HG02852 (cell line): ENCODE measurements at regions not wholly inside any gene's neighbourhood (a gene's known extent, or its start where the extent isn't known, plus 50 kb on each side); places are given as distances from the start of the nearest gene placed in this dataset.

Source experiments
- ATAC-seq: cut with Tn5 transposase; IDR thresholded peaks from one replicate; pipeline ENCODE4 v1.9.1; 2021; ENCODE audit warnings: mild to moderate bottlenecking, moderate library complexity; ENCODE audit not compliant: unreplicated experiment

DNA sequence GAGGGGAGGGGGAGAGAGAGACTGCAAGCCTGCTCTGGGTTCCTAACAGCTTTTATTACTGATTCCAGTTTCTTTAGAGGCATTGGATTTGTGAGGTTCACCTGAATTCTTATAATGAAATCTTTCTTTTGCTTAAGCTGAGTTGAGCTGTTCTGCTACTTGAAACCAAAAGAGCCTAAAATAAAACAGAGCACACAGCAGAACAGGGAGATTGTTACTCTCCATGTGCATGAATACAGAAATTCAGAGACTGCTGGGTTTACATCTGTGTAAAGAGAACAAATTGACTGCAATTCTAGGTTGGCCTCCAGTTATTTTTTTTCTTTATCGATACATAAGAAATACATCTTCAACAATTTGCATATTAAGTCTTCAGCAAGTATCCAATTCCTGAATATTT, 168.8 kb upstream of the NRIP1 start:
- ATAC-seq, result no peak

DNA sequence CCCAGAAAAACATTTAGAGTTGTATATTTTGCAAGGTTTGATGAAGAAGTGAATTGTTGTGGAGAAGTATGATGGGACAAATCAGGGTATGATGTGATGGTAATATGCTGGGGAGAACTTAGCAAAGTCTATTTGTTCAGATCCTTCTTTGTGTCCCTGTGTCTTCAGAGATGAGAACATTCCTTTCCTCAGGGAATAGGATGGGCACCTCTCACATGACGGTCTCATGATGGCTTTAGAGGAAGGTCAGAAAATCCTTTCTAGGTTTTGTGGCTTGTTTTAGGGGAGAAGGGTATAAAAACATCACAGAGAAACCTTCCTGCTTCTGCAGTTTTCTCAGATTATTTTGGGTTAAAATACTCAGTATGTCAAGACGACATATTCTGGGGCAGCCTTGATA, 171.3 kb upstream of the NRIP1 start:
- no peak for ATAC-seq

DNA sequence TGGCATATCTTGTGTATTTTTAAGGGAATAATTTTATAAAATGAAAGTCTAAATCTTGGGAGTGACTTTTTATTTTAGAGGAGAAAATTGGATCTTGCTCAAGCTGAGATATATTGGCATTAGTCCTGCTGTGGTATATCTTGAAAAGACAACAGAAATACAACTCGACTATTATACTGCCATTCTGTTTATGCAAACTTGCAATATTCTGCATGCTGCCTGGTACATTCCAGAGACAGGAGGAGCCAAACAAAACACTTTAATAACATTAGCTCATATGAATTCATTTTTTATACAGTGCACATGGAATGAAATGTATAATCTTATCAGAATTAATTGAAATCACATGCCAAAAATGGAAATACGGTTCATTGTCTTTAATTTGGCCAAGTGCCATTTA, 176.0 kb upstream of the NRIP1 start:
- ATAC-seq, result no peak

DNA sequence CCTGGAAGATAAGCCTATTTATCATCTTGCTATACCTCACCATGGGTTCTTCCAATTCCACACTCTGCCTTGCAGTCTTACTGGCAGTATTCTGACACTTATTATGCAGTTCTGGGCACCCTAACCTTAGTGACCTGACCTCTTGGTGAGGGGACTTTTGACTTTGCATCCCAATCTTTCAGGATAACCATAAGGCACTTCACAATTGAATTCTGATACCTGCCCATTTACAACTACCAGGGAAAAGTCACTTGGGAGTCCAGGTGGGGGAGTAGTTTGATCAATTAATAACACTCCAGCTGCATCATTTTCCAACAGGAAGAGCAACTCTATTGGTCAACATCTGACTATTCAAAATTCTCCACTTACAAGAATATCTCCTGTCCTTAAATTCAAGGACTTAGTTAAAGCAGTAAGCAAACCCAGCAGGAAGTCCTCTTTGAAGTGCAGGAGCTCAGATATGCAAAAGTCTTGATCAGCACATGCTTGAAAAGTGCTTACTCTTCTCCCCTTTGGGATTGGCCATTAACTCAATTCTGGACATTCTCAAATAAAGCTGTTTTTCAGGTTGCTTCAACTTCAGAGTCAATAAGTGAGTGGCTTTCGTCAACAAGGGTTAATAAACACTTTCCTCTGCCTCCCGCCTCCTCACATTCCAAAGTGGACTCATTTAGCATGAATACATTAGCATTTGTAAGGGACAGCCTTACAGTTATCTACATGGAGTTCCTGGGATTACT, 177.4 kb upstream of the NRIP1 start:
- no peak for ATAC-seq

DNA sequence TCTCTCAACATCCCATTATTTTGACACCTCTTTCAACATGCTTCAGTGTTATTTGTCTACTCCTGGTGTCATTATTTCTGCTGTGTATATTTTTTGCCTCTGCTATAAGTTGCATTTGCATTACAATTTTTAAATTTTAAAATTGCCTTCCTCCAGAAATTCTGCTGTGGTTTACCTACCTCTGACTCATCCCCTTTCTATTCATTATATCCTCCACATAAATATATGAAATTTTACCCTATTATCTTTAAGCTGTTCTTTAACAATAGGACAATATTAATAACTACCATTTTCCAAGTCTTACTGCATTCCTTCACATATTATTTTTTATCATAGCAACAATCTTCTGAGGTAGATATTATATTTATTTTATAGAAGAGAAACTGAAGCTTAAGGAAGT, 178.1 kb upstream of the NRIP1 start:
- ATAC-seq, result no peak

DNA sequence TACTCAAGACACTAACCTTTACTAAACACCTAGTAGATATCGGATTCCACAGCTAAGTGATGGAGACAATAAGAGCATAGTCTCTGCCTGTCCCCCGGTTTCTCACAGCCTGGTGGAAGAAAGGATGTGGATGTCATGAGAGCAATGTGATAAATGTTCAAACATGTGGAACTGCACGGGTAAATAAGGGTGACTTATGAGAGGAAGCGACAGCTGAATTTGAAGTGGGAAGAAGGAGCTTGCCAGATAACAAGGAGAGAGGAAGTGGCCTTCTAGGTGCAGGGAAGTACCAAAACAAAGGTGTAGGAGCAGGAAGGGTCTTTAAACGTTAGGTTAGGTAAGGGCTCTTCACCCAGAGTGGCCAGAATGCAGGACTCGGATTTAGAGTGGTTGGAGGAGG, 178.6 kb upstream of the NRIP1 start:
- ATAC-seq, result no peak

DNA sequence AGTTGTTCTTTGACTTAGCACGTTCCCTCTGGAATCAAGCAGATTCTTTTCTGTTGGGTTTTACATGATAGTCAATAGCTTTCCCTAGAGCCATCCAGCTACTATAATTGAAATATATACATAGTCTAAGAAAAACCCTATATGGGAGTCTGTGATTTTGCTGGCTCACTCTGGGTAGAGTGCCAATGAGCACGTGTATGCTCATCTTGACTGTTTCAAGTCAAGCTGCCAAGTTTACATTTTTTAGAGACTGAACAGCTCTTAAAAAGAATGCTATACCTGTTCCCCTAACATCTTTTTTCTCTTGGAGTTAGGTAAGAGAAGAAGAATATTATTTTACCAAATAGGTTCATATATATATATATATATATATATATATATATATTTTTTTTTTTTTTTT, 182.8 kb upstream of the NRIP1 start:
- no peak for ATAC-seq

DNA sequence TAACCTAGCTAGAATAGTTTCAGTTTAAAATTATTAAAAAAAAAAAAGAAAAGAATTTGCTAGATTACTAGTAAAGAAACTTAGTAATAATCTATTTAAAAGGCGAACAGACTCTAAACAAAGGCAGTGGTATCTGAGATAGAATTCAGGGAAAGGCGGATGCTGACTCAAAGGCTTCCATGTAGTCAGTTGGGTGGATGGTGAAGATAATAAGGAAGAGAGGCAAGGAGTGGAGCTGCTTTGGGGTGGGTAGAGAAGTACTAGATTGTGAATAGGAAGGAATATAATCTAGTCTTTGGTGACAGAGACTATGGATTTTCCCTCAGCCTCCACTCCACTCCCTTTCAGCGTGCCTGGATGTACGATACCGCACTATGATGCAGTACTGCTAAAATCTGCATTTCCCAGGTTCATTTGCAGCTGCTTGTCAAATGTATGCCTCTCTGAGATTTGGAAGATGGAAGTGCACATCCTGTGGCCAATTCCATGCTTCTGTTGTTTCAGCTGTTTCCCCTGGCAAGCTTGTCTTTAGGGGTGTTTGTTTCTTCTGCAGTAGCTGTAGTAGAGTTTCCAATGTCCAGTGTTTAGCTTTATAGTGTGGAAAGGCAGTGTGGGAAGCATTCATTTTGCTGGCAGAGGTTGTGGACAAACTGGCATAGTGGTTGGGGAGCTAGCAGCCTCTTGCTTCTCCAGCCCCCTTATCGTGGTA, 184.6 kb upstream of the NRIP1 start:
- ATAC-seq, result no peak

DNA sequence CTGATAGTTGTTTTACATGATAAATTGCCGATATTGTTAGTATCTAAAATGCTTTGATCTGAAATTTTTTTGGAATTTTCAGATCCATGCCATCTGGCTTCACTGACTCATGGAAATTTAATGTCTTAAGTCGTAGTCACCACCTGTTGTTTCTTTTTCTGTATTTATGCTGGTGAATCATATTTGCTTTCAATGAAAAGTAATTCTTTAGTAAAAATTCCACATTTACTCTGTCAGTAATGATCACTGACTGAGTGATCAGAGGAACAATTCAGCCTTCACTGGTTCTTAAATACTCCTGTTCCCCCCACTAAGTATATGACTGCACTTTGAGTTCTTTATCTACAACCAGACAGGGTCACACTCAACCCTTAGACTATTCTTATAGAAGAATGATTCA, 185.6 kb upstream of the NRIP1 start:
- no peak for ATAC-seq

DNA sequence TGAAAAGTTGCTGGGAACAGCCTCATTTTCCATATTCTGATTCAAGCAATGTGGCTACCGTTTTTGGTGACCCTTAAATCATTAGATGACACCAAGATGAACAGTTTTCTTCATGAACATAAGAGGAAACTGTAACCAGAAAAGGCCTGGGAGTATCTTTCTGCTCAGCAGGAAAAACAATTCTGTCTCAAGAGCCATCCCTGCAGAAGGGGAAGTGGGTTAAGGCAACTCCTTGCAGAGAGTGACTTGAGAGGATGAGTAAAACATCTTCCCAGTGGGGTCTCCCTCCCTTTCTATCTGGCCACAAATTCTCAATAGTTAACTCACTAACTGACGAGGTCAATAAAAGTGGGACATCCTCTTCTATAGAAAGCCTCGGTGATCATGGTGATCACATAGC, 187.6 kb upstream of the NRIP1 start:
- ATAC-seq, result no peak

DNA sequence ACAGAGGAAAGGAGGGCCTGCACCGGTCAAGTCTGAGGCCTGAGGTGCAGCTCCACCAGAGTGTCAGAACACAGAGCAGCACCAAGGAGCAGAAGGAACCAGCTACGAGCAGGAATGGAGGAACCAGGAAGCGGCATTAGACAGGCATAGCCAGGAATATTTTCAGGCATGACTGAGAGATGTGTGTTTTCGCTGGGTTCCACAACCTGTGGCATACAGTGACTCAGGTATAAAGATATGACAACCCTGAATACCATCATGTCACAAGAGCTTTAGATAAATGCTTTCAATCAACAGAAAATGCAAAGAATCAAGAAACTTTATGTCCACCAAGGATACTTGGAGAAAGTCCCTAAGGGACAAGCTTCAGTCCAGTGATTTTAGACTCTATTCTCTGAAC, 189.3 kb upstream of the NRIP1 start:
- ATAC-seq, result no peak

DNA sequence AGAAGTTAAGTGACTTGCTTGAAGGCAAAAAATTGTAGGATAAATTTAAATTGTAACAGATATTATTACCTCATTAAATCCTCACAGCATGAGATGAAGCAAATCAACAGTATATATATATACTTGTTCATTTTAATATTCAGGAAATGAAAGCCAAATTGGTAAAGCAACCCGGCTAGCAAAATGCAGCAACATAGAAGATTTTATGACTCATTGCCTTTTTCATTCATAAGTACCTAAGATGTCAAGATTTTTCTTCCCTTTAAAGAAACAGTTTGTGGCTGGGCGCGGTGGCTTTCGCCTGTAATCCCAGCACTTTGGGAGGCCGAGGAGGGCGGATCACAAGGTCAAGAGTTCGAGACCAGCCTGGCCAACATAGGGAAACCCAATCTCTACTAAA, 190.5 kb upstream of the NRIP1 start:
- ATAC-seq, result no peak

DNA sequence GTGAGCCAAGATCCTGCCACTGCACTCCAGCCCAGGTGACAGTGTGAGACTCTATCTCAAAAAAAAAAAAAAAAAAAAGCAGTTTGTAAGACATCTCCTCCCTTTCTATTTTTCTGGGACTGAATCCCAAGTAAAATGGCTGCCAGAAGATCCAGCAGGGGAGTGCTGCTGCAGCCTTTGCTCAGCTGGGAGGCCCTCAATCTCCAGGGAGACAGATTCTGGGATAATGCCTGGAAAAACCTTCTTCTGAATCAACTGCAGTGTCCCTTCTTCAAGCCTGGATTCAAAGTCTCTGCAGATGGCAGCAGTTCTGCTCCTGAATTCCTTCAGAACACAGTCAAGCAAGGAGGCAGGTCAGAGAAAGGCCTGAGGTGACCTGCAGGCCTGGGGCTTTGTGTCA, 191.0 kb upstream of the NRIP1 start:
- ATAC-seq, result no peak

DNA sequence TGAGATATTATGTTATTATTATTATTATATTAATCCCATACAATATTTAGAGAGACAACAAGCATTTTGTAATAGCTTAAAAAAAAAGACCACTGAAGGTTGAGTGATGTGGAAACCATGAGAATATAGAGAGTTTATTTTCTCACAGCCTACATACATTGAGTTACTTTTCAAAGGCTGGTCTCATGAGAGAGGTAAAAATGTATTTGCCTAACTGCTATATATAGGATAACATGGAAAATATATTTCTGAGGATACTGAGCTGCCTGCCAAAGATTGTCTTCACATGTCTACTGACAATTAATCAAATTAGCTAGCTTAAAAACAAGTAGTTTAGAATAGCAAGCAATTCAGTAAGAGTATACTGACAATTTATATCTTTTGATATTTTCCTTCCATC, 192.2 kb upstream of the NRIP1 start:
- ATAC-seq, result no peak

DNA sequence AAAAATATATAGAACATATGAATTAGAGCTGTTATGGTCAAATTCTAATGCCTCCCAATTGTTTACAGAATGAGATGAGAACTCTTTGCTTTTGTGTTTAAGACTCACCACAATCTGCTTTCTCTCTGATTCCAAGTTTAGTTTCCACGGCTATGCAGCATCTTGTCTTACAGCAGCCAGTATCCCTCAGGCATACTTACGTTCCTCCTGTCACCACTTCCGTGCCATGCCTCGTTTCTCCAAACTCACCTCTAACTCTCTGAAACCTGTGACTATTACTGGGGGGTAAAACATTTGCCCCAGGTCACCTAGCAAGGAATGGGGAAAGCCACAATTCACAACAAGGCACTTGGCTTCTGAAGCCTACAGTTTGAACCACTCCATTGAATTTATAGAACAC, 192.8 kb upstream of the NRIP1 start:
- ATAC-seq, result no peak

DNA sequence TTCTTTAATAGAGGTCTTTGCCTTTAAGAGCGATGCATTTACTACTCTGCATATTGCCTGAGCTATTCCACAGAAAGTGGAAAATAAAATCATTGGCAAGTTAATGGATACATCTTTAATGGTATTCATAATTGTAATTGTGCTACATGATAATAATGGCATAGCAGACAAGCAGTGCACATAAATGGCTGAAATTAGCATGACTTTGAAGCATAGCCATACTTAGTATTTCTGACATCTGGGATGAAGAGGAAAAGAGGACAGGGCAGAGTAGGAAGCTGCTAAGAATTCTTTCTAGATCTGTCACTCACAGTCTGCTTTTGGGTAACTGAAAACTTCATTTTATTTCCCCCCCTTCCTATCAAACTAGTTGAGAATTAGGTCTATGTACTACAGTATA, 195.0 kb upstream of the NRIP1 start:
- no peak for ATAC-seq

DNA sequence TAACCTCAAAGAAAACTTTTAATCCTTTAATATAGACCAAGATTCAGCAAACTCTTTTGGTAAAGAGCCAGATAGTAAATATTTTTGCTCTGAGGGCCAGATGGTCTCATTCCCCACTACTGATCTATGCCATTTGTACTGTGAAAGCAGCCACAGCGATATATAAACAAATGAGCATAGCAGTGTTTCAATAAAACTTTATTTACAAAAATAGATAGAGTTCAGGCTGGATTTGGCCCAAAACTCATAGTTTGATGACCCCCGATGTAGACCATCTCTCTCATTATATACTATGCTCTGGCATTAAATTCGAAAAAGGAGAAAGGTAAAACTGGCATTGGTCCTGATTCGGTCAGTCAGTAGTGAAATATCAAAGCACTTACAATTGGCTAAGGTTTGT, 195.8 kb upstream of the NRIP1 start:
- ATAC-seq, result no peak

DNA sequence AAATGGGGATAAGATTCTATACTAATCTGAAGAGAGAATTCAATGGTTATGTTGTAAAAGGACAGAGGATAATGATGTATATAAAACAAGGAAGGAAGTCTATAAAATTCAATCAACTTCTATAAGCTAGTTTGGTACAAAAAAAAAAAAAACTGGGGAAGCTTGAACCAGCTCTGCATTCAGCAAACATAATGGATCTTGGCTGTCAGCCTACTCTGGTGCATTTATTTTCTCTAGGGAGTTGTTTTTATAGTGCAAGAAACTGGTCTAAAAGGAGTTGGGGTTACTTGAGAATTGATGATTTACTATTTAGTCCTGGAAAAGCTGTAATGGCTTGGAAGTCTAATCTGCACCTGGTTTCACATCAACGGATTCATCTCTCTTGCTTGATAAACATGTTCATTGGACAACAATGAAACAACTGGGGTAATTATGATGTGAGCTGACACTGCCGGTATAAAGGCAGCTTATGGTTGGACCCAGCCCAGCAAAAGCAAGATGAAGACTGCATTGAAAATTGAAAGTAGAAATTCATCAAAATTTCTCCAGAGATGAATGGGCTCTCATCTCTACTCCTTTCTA, 199.4 kb upstream of the NRIP1 start:
- no peak for ATAC-seq

DNA sequence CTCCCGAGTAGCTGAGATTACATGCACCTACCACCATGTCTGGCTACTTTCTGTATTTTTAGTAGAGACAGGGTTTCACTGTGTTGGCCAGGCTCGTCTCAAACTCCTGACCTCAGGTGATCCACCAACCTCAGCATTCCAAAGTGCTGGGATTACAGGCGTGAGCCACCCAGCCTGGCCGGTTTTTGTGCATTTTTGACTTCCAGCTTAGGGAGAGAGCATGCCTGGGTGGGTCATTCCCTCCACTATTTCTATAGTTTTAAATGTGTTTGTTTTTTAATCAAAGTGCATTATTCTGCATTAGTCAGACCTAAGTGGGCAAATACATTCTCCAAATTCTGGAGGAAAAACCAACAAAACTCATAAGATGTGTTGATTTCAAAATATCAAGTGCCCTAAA, 207.4 kb upstream of the NRIP1 start:
- ATAC-seq, result no peak

DNA sequence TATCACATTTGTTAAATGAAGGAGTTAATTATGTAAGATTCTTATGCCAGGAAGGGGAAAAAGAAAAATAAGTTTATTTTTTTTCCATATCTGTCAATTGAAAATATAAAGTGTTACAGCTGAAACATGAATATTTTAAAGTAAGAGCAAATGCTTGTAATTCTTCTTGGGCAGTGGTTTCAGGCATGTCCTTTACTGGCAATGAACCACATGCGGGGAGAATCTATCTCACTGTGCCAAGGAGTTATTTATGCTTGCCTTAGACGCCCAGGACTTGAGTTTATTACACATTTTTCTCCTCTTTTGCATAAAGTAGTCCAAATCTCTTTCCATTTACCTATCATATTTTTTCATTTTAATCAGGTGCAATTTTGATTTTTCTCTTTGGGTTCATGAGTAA, 207.8 kb upstream of the NRIP1 start:
- no peak for ATAC-seq

DNA sequence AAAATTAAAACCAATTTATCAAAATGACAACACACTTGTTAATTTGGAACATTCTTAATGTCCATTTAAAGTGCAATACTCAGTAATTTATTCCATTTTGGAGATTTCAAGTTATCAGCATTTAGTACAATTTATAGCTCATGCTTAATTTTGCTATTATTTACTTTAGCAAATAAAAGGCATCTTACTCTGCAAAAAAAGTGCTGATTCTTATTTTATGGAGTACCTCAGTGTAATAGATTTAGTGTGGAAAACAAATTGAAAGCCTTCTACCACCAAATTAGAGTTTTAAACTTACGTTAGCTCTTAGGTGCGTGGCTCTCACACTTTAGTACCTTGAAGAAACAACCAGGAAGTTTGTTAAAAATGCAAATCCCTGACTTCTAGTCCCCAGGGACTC, 208.4 kb upstream of the NRIP1 start:
- no peak for ATAC-seq

DNA sequence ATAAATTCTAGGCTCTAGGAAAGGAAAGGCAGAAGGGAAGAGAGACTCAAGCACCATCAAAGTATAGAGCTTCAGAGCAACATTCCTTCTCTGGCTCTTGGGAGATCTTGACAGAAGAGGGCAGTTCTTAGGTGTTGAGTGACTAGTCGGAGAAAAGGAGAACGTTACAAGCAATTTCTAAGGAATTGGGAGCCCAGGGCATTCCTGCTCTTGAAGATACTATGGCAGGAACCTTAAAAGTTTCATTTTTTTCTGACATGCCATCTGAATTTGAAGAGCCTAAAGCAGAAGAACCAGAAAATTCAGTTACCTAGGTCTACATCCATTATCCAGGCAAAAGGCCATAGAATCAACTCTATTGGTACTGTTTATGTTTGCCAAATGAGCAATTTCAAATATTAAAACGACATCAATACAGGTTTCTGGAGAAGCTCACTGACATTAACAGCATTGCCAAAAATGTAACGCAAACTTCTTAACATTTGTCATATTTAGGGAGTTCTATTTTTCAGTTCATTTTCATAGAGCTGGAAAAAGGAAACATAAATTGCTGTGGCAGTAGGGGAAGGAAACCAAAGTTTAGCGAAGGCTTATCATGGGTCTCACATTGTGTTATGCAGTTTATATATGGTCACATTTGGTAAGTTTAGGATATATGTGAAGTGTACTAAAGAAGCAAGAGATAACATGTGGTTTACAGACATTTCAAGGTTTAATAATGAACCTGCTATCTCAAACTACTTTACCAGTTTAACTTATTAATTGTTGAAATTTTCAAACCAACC, 210.1 kb upstream of the NRIP1 start:
- no peak for ATAC-seq
